Body of pancreas (tissue), 4 donors: ENCODE measurements at regions not wholly inside any gene's neighbourhood (a gene's known extent, or its start where the extent isn't known, plus 50 kb on each side); places are given as distances from the start of the nearest gene placed in this dataset.

Experiments used
- POLR2A ChIP-seq, 3 donors: fragments of 450-650 bp; IDR thresholded peaks; one replicate each; pipeline ENCODE4 v1.6.1; 2016; ENCODE audit warnings: antibody characterized with exemption in 3 of 3, mild to moderate bottlenecking in 2 of 3
- TF ChIP-seq, protein P1 (sequence below), 7 experiments: fragments of 450-650 bp in 4 of 7; fragments of 200-600 bp in 3 of 7; sonication (generic) in 3 of 7; IDR thresholded peaks; one replicate each; pipeline ENCODE4 v1.5.1; 2016 to 2019; ENCODE audit warnings: antibody characterized with exemption in 7 of 7

DNA sequence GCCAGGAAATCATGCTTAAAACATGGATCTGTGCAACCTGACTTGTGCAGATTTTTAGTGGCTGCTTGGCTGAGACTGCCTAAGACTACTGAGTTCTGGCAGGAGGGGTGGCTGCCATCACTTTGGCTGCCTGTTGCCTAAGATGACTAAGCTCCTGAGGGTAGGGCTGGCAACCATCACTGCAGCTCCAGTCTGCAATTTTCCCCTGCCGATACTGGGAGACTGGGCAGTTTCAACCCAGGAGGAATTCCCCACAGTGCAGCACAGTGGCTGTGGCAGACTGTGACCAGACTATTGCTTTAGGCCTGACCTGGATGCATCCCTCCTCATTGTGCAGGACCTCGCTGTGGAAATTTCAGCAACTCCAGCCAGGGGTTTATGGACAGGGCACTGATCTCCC lies 544.9 kb downstream of the ANKRD50 start:
- TF ChIP-seq, protein P1, sequence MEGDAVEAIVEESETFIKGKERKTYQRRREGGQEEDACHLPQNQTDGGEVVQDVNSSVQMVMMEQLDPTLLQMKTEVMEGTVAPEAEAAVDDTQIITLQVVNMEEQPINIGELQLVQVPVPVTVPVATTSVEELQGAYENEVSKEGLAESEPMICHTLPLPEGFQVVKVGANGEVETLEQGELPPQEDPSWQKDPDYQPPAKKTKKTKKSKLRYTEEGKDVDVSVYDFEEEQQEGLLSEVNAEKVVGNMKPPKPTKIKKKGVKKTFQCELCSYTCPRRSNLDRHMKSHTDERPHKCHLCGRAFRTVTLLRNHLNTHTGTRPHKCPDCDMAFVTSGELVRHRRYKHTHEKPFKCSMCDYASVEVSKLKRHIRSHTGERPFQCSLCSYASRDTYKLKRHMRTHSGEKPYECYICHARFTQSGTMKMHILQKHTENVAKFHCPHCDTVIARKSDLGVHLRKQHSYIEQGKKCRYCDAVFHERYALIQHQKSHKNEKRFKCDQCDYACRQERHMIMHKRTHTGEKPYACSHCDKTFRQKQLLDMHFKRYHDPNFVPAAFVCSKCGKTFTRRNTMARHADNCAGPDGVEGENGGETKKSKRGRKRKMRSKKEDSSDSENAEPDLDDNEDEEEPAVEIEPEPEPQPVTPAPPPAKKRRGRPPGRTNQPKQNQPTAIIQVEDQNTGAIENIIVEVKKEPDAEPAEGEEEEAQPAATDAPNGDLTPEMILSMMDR (IDR thresholded peaks at IDR 0.05): no peak
- TF ChIP-seq POLR2A (IDR thresholded peaks at IDR 0.05): no peak
